Glutamatergic neuron (in vitro differentiated cells): ENCODE measurements at regions not wholly inside any gene's neighbourhood (a gene's known extent, or its start where the extent isn't known, plus 50 kb on each side); places are given as distances from the start of the nearest gene placed in this dataset.

Experiments
- DNase-seq: peaks from one replicate; pipeline ENCODE4 v3.0.0; 2022
- H3K27ac Mint-ChIP-seq: one replicate; pipeline ENCODE4 v1.8.0; 2020; ENCODE audit warnings: mild to moderate bottlenecking, mixed read lengths, inconsistent platforms; ENCODE audit not compliant: unreplicated experiment
- H3K27me3 Mint-ChIP-seq: one replicate; pipeline ENCODE4 v1.8.0; 2020; ENCODE audit warnings: mild to moderate bottlenecking, moderate library complexity, mixed read lengths, inconsistent platforms; ENCODE audit not compliant: unreplicated experiment
- H3K36me3 Mint-ChIP-seq: one replicate; pipeline ENCODE4 v1.8.0; 2020; ENCODE audit warnings: mild to moderate bottlenecking, mixed read lengths, inconsistent platforms; ENCODE audit not compliant: unreplicated experiment
- H3K4me1 Mint-ChIP-seq: one replicate; pipeline ENCODE4 v1.8.0; 2020; ENCODE audit warnings: mild to moderate bottlenecking, low read depth, mixed read lengths, inconsistent platforms; ENCODE audit not compliant: unreplicated experiment
- H3K4me3 Mint-ChIP-seq: one replicate; pipeline ENCODE4 v1.8.0; 2020; ENCODE audit warnings: mild to moderate bottlenecking, mixed read lengths, inconsistent platforms; ENCODE audit not compliant: unreplicated experiment
- H3K9me3 Mint-ChIP-seq: one replicate; pipeline ENCODE4 v1.8.0; 2020; ENCODE audit warnings: mild to moderate bottlenecking, moderate library complexity, mixed read lengths, inconsistent platforms; ENCODE audit not compliant: unreplicated experiment
- TF ChIP-seq, protein P1 (sequence below): fragments of 200-600 bp; sonication (generic); IDR thresholded peaks from one replicate; pipeline ENCODE4 v1.5.0; 2021; ENCODE audit not compliant: partially characterized antibody, unreplicated experiment

DNA sequence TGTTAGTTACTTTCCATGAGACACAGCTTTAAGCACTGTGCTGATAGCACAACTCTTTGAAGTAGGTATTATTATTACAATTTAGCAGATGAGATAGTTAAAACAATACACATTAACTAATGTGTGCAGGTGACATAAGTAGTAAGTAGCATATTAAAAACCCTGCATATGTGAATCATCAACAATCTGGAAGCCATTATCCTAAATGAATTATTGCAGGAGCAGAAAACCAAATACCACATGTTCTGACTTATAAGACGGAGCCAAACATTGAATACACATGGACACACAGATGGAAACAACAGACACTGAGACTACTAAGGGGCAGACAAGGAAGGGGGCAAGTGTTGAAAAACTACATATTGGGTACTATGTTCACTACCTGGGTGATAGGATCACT, 300.3 kb upstream of the GULP1 start:
- peaks cover 25% of the 10 kb centered on the region for H3K4me1 Mint-ChIP-seq
- no peaks in the 10 kb centered on the region for H3K36me3 Mint-ChIP-seq
- no peak for DNase-seq
- no peaks in the 10 kb centered on the region for H3K9me3 Mint-ChIP-seq
- H3K4me3 Mint-ChIP-seq = no peak overlapping the region
- TF ChIP-seq, protein P1, sequence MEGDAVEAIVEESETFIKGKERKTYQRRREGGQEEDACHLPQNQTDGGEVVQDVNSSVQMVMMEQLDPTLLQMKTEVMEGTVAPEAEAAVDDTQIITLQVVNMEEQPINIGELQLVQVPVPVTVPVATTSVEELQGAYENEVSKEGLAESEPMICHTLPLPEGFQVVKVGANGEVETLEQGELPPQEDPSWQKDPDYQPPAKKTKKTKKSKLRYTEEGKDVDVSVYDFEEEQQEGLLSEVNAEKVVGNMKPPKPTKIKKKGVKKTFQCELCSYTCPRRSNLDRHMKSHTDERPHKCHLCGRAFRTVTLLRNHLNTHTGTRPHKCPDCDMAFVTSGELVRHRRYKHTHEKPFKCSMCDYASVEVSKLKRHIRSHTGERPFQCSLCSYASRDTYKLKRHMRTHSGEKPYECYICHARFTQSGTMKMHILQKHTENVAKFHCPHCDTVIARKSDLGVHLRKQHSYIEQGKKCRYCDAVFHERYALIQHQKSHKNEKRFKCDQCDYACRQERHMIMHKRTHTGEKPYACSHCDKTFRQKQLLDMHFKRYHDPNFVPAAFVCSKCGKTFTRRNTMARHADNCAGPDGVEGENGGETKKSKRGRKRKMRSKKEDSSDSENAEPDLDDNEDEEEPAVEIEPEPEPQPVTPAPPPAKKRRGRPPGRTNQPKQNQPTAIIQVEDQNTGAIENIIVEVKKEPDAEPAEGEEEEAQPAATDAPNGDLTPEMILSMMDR = no peak
- no peak overlapping the region for H3K27ac Mint-ChIP-seq
- no peaks in the 10 kb centered on the region for H3K27me3 Mint-ChIP-seq

- no peaks in the 10 kb centered on the region for H3K27me3 Mint-ChIP-seq
- H3K4me1 Mint-ChIP-seq = peaks cover 20% of the 10 kb centered on the region
- no peak for DNase-seq
- H3K27ac Mint-ChIP-seq = peak overlapping the region; percentile 29
- H3K9me3 Mint-ChIP-seq = no peaks in the 10 kb centered on the region
- no peak overlapping the region for H3K4me3 Mint-ChIP-seq
- TF ChIP-seq, protein P1 = no peak
- H3K36me3 Mint-ChIP-seq = no peaks in the 10 kb centered on the region
Measured at GRCh38 chr2:187994464-187995331, 297.0 kb upstream of the GULP1 start.

- H3K27ac Mint-ChIP-seq = no peak overlapping the region
- H3K4me1 Mint-ChIP-seq = peaks cover 16% of the 10 kb centered on the region
- H3K9me3 Mint-ChIP-seq = no peaks in the 10 kb centered on the region
- no peaks in the 10 kb centered on the region for H3K36me3 Mint-ChIP-seq
- no peak overlapping the region for H3K4me3 Mint-ChIP-seq
- no peak for DNase-seq
- TF ChIP-seq, protein P1 = no peak
- H3K27me3 Mint-ChIP-seq = no peaks in the 10 kb centered on the region
Measured at GRCh38 chr2:187995556-187995955, 296.1 kb upstream of the GULP1 start.

- no peaks in the 10 kb centered on the region for H3K9me3 Mint-ChIP-seq
- TF ChIP-seq, protein P1 = no peak
- H3K36me3 Mint-ChIP-seq = no peaks in the 10 kb centered on the region
- no peak overlapping the region for H3K4me3 Mint-ChIP-seq
- no peak overlapping the region for H3K27ac Mint-ChIP-seq
- no peaks in the 10 kb centered on the region for H3K27me3 Mint-ChIP-seq
- peaks cover 11% of the 10 kb centered on the region for H3K4me1 Mint-ChIP-seq
- DNase-seq = no peak
Measured at GRCh38 chr2:187996630-187997029, 295.0 kb upstream of the GULP1 start.

- no peaks in the 10 kb centered on the region for H3K27me3 Mint-ChIP-seq
- TF ChIP-seq, protein P1 = no peak
- H3K36me3 Mint-ChIP-seq = no peaks in the 10 kb centered on the region
- no peak for DNase-seq
- H3K27ac Mint-ChIP-seq = no peak overlapping the region
- H3K9me3 Mint-ChIP-seq = no peaks in the 10 kb centered on the region
- H3K4me3 Mint-ChIP-seq = no peak overlapping the region
- no peaks in the 10 kb centered on the region for H3K4me1 Mint-ChIP-seq
Measured at GRCh38 chr2:188000189-188000588, 291.5 kb upstream of the GULP1 start.
